Testis (tissue), 2 donors: ENCODE measurements at regions not wholly inside any gene's neighbourhood (a gene's known extent, or its start where the extent isn't known, plus 50 kb on each side); places are given as distances from the start of the nearest gene placed in this dataset.

Experiments used
- DNase-seq: peaks from one replicate; pipeline ENCODE4 v3.0.0-alpha.2; 2019
- H3K27ac ChIP-seq, 2 donors: fragments of 200-600 bp; sonication (generic); one replicate each; pipeline ENCODE4 v1.5.1; 2019
- H3K27me3 ChIP-seq: fragments of 200-600 bp; sonication (generic); one replicate; pipeline ENCODE4 v1.5.1; 2019
- H3K36me3 ChIP-seq: fragments of 200-600 bp; sonication (generic); one replicate; pipeline ENCODE4 v1.5.1; 2017; ENCODE audit warnings: low read depth; ENCODE audit errors: missing control alignments
- H3K4me1 ChIP-seq: fragments of 200-600 bp; sonication (generic); one replicate; pipeline ENCODE4 v1.5.1; 2019
- H3K4me3 ChIP-seq, 2 donors: fragments of 200-600 bp; sonication (generic); one replicate each; pipeline ENCODE4 v1.5.1; 2017 to 2019
- H3K9me3 ChIP-seq: fragments of 200-600 bp; sonication (generic); one replicate; pipeline ENCODE4 v1.5.1; 2017
- POLR2A ChIP-seq: fragments of 450-650 bp; IDR thresholded peaks from one replicate; pipeline ENCODE4 v1.6.1; 2017; ENCODE audit warnings: antibody characterized with exemption, mild to moderate bottlenecking, moderate library complexity
- WGBS, 2 donors: methylation state at CpG; one replicate each; pipeline ENCODE4 v1.1.5; 2018; 5-methylcytosine and 5-hydroxymethylcytosine counted together
- intact Hi-C: fragments of 100-400 bp; cut with DNase I; formaldehyde crosslinking; loops from one replicate; pipeline ENCODE4 v1.15.1; 2023; ENCODE audit warnings: low total_unique reads
- TF ChIP-seq, protein P1 (sequence below), 3 experiments: fragments of 450-650 bp in 2 of 3; fragments of 200-600 bp in 1 of 3; sonication (generic) in 1 of 3; IDR thresholded peaks; one replicate each; pipeline ENCODE4 v1.5.1; 2016 to 2019; ENCODE audit warnings: antibody characterized with exemption in 3 of 3, mild to moderate bottlenecking in 2 of 3, moderate library complexity in 1 of 3

DNA sequence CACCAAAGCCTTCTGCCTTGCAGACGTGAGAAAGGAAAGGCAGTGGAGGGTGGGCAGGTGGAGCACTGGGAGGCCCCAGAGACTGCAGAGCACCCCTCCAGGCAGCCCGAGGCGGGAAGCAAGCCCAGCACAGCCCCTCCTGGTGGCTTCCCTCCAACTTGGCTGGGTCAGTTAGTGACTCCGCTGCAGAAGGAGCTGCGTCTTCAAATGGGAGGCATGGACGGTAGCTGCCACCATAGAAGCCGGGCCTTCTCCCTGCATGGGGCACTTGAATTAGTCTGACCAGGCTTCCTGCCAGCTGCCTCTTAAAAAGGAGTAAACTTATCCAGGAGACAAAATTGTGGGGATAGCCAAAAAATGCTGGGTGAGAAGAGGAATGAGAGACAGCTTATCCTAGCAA, 88.0 kb upstream of the RPS6KA2 start:
- Histone ChIP-seq H3K4me1 (no peaks in the 10 kb centered on the region), H3K27ac (no peak overlapping the region), H3K9me3 (no peaks in the 10 kb centered on the region), H3K36me3 (no peaks in the 10 kb centered on the region), H3K27me3 (no peaks in the 10 kb centered on the region), H3K4me3 (no peak overlapping the region)
- intact Hi-C loops, result no loop called here
- DNase-seq, result no peak
- WGBS, 2 donors, result 68 to 71% methylated on average over 6 to 7 of the region's 7 CpGs
- no peak for TF ChIP-seq POLR2A
- TF ChIP-seq, protein P1, sequence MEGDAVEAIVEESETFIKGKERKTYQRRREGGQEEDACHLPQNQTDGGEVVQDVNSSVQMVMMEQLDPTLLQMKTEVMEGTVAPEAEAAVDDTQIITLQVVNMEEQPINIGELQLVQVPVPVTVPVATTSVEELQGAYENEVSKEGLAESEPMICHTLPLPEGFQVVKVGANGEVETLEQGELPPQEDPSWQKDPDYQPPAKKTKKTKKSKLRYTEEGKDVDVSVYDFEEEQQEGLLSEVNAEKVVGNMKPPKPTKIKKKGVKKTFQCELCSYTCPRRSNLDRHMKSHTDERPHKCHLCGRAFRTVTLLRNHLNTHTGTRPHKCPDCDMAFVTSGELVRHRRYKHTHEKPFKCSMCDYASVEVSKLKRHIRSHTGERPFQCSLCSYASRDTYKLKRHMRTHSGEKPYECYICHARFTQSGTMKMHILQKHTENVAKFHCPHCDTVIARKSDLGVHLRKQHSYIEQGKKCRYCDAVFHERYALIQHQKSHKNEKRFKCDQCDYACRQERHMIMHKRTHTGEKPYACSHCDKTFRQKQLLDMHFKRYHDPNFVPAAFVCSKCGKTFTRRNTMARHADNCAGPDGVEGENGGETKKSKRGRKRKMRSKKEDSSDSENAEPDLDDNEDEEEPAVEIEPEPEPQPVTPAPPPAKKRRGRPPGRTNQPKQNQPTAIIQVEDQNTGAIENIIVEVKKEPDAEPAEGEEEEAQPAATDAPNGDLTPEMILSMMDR (IDR thresholded peaks at IDR 0.05), result no peak

DNA sequence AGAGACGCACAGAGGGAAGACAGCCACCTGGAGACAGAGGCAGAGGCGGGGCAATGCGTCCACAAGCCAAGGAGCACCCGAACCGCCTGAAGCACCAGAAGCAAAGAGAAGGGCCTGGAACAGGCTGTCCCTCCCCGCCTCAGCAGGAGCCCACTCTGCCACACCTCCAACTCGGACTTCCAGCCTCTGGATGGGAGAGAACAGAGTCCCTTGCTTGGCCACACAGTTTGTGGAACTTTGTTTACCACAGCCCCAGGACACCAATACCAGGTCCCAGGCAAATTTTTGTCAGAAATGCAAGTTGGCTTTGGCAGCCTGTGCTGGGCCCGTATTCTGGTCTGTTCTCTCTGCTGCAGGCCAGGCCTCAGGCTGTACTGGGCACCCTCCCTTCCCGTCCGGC, 87.5 kb upstream of the RPS6KA2 start:
- Histone ChIP-seq H3K4me3 (no peak overlapping the region), H3K36me3 (no peaks in the 10 kb centered on the region), H3K27ac (no peak overlapping the region), H3K27me3 (no peaks in the 10 kb centered on the region), H3K9me3 (no peaks in the 10 kb centered on the region), H3K4me1 (no peaks in the 10 kb centered on the region)
- 76 to 80% methylated on average over 10 of the region's 10 CpGs for WGBS, 2 donors
- intact Hi-C loops, result no loop called here
- DNase-seq, result no peak
- TF ChIP-seq, protein P1 (IDR thresholded peaks at IDR 0.05), result no peak
- no peak for TF ChIP-seq POLR2A

DNA sequence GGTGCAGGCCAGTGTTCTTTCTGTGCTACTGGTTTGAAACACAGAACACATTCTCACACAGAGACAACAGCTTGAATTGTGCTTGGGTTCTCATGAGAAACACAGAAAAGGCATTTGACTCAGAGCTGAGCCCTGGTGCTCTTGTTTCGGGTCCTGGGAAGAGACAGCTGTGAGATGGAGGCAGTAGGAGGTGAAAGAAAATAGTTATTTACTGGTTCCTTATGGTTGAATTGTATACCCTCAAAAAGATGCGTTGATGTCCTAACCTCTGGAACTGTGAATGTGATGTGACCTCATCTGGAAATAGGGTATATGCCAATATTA, 87.1 kb upstream of the RPS6KA2 start:
- no peak for DNase-seq
- WGBS, 2 donors, result 87 to 91% methylated on average over 2 of the region's 2 CpGs
- no peak for TF ChIP-seq POLR2A
- TF ChIP-seq, protein P1 (IDR thresholded peaks at IDR 0.05), result no peak
- no peak overlapping the region for H3K4me3 ChIP-seq
- no peaks in the 10 kb centered on the region for H3K36me3 ChIP-seq
- no peaks in the 10 kb centered on the region for H3K4me1 ChIP-seq
- H3K27ac ChIP-seq, result no peak overlapping the region
- no peaks in the 10 kb centered on the region for H3K27me3 ChIP-seq
- no peaks in the 10 kb centered on the region for H3K9me3 ChIP-seq
- intact Hi-C loops, result no loop called here

DNA sequence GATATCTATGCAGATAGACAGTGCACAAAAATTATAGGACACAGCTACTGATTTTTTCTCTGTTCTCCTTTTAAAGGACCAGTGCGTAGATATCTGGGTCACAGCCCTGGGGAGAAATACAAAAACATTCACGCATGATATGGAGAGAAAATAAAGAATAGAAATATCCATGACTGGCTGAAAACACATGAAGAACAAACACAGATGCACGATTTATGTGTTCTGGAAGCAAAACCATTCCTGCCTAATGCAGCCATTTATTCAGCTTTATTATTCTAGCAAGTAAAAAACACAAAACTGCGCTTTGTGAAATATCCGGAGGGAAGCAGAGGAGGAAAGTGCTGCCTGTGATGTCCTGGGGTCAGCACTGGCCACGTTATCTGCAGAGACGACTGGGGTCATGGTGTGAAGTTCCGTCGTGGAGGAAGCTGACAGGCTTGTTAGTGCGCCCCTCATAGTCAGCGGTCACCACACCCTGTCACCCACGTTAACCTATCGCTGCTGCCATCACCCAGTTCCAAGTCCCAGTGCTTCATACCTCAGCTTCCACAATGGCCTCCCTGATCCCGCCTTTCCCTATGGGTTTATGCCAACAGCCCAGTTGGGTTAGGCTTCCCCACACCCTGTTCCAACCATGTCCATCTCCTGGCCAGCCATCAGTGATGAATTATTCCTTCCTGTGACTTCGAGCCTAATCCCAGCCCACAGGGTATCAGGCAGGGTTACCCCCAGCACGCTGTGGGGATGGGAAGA, 86.6 kb upstream of the RPS6KA2 start:
- H3K9me3 ChIP-seq, result no peaks in the 10 kb centered on the region
- no peaks in the 10 kb centered on the region for H3K4me1 ChIP-seq
- 59 to 72% methylated on average over 16 of the region's 16 CpGs for WGBS, 2 donors
- no peak overlapping the region for H3K27ac ChIP-seq
- no peaks in the 10 kb centered on the region for H3K36me3 ChIP-seq
- intact Hi-C loops, result no loop called here
- TF ChIP-seq, protein P1 (IDR thresholded peaks at IDR 0.05), result no peak
- no peak for TF ChIP-seq POLR2A
- no peaks in the 10 kb centered on the region for H3K27me3 ChIP-seq
- H3K4me3 ChIP-seq, result no peak overlapping the region
- no peak for DNase-seq
